Testis (tissue), 2 donors: ENCODE measurements at regions not wholly inside any gene's neighbourhood (a gene's known extent, or its start where the extent isn't known, plus 50 kb on each side); places are given as distances from the start of the nearest gene placed in this dataset.

Experiments
- POLR2A ChIP-seq: fragments of 450-650 bp; IDR thresholded peaks from one replicate; pipeline ENCODE4 v1.6.1; 2017; ENCODE audit warnings: antibody characterized with exemption, mild to moderate bottlenecking, moderate library complexity
- TF ChIP-seq, protein P1 (sequence below), 3 experiments: fragments of 450-650 bp in 2 of 3; fragments of 200-600 bp in 1 of 3; sonication (generic) in 1 of 3; IDR thresholded peaks; one replicate each; pipeline ENCODE4 v1.5.1; 2016 to 2019; ENCODE audit warnings: antibody characterized with exemption in 3 of 3, mild to moderate bottlenecking in 2 of 3, moderate library complexity in 1 of 3

GRCh38 chr18:51426996-51427395 lies 229.5 kb upstream of the MEX3C start:
- TF ChIP-seq, protein P1, sequence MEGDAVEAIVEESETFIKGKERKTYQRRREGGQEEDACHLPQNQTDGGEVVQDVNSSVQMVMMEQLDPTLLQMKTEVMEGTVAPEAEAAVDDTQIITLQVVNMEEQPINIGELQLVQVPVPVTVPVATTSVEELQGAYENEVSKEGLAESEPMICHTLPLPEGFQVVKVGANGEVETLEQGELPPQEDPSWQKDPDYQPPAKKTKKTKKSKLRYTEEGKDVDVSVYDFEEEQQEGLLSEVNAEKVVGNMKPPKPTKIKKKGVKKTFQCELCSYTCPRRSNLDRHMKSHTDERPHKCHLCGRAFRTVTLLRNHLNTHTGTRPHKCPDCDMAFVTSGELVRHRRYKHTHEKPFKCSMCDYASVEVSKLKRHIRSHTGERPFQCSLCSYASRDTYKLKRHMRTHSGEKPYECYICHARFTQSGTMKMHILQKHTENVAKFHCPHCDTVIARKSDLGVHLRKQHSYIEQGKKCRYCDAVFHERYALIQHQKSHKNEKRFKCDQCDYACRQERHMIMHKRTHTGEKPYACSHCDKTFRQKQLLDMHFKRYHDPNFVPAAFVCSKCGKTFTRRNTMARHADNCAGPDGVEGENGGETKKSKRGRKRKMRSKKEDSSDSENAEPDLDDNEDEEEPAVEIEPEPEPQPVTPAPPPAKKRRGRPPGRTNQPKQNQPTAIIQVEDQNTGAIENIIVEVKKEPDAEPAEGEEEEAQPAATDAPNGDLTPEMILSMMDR (IDR thresholded peaks at IDR 0.05): no peak
- TF ChIP-seq POLR2A: no peak
